HG02763 (cell line): ENCODE measurements at regions not wholly inside any gene's neighbourhood (a gene's known extent, or its start where the extent isn't known, plus 50 kb on each side); places are given as distances from the start of the nearest gene placed in this dataset.
"Not testable (repeated sequence)": the region's sequence is repeated elsewhere in the genome, so short reads cannot be mapped to it uniquely, and the experiment has no call there.

ENCODE experiments used
- ATAC-seq: cut with Tn5 transposase; IDR thresholded peaks from one replicate; pipeline ENCODE4 v1.9.1; 2021; ENCODE audit warnings: mild to moderate bottlenecking, moderate library complexity; ENCODE audit not compliant: unreplicated experiment

DNA sequence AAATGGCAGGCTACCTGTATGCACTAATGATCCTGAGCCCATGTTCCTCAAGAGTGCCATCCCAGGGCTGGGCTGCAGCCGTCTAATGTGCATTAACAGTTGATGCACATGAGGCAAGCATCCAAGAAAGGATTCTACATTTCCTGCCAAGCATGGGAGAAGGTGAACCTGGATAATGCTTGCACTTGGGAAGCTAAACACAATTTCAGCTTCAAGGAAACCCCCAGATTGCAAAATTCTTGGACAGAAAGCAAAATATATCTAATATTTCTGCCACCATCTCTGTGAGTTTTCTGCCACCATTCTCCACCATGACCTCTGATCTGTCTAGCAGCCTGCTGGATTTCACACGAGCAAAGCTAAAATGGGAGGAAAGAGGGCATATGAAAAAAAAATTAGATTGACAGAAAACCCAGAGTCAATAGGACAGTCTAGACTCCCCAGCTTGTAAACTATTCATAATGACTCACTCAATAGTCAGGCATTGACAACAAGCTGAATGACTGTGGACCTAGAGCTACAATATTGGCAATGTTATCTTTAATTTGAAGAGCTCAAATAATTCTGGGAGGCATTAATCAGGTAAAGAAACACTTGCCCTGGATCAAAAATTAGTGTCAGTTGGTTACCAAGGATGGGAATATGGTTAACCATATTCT, 91.9 kb upstream of the BCL2L14 start:
- no peak for ATAC-seq

DNA sequence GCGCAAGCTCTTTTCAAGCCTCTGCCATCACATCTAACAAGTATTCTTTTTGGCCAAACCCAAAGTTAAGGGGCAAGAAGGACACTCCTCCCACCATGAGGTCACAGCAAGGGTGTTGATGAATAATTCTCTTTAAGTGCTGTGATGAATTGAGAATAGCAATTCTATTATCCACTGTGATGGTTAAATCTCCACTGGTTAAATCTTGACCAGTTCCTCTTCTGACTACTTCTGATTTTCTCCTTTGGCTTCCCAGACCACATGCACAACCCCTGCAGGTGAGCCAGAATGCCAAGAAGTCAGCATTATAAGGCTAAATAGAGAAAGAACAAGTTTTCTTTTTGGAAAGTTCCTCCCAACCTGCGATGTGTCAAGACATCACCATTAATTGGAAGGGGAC, 90.6 kb upstream of the BCL2L14 start:
- ATAC-seq = no peak

DNA sequence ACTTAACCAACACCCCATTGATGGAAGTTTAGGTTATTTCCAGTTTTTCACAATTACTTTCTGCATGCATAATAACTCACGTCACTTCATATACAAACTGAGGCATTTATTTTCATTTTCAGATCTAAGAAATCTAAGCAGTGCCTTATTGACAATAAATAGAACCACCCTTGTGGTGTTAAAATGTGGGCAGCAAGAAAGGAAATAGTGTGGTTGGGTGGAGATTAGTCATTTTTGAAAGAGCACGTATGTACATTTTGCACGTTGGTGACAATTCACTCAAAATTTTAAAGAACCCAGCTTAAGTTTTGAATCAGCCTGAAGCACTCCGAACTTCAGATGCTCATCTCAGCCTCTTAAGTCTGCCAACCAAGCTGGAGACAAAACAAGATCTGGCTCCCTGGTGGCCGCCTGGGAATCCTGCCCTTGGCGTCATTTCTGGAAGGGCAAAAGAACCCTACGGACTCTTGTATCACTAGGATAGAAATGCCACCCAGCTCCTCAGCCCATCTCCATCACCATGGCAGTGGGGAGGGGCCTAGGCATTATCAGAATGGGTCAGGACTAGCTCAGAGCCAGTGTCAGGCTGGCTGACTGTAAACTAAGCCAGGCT, 89.5 kb upstream of the BCL2L14 start:
- ATAC-seq = peak; percentile 80

DNA sequence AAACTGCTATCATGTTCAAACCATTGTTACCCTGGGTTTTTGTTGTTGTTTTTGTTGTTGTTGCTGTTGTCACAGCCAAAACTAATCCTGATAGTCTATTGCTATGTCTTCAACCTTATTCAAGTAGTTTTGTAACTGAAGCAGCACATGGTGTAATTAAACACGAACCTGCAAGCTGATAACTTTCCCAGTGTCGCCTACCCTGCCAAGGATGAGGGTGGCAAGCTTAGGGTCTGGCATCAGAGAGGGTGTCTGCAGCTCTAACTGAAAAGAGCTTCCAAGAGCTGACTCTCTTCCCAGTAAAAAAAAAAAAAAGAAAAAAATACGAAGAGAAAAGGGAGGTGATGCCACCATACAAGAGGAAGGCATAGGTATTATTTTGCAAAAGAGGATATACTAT, 86.3 kb upstream of the BCL2L14 start:
- ATAC-seq = no peak

DNA sequence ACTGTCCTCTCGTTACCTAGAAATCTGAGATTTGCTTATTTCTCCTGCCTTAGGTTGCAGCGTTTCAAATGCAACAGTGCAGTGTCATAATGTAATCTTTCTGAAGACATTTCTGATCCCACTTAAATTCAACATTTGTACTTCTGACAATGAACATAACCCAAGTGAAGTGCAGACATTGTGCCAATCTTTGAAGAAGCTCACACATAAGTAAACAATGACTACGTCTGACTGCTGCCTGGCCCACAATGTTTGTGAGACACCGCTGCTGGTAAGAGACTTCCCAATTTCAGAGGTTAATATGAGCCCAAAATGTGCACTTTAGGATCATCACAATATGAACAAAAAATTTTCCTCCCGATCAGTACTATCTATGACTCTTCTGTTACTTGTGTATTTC, 84.6 kb upstream of the BCL2L14 start:
- ATAC-seq = no peak

DNA sequence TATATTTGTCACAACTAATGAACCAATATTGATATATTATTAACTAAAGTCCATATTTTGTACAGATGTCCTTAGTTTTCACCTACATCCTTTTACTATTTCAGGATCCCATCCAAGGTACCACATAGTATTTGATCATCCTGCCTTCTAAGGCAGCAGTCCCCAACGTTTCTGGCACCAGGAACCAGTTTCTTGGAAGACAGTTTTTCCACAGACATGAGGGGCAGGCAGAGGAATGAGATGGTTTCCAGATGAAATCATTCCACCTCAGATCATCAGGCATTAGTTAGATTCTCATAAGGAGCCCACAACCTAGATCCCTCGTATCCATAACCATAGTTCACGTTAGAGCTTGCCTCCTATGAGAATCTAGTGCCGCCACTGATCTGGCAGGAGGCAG, 82.8 kb upstream of the BCL2L14 start:
- ATAC-seq = no peak

DNA sequence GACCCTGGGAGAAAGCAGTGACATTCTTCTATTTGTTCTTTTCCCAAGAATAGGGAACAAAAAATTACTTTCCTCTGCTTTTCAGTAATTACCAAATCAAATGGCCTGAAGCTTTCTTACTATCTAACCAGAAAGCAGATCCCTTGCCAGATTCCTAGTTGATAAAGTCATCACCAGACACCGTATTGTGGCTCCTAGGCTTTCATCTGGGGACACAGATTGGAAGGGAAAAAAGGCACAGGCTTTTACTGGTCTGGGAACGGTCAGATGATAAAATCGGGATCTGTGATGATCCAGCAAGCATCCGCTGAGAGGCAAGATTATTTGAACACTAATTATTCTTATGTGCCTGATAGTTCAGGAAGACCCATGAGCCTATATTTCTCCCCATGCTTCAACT, 79.1 kb upstream of the BCL2L14 start:
- ATAC-seq = no peak

DNA sequence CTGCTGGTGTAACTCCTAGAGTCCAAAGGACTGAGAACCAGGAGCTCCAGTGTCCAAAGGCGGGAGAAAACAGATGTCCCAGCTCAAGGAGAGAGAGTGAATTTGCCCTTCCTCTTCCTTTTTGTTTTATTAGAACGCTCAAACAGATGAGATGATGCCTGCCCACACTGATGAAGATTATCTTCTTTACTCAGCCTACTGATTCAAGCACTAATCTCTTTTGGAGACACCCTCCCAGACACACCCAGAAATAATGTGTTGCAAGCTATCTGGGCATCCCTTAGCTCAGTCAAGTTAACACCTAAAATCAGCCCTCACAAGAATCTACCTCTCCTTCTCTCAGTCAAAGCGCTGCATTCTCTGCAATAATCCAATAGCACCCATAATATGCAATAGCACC, 78.2 kb upstream of the BCL2L14 start:
- no peak for ATAC-seq

DNA sequence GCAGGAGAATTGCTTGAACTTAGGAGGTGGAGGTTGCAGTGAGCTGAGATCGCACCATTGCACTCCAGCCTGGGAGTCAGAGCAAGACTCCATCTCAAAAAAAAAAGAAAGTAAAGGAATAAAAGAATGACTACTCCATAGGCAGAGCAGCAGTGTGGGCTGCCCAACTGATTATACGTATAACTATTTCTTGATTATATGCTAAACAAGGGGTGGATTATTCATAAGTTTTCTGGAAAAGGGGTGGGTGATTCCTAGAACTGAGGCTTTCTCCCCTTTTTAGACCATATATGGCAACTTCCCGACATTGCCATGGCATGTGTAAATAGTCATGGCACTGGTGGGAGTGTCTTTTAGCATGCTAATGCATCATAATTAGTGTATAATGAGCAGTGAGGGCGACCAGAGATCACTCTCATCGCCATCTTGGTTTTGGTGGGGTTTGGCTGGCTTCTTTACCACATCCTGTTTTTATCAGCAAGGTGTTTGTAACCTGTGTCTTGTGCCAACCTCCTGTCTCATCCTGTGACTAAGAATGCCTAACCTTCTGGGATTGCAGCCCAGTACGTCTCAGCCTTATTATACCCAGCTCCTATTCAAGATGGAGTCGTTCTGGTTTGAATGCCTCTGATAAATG, 72.3 kb upstream of the BCL2L14 start:
- not testable (repeated sequence) for ATAC-seq

DNA sequence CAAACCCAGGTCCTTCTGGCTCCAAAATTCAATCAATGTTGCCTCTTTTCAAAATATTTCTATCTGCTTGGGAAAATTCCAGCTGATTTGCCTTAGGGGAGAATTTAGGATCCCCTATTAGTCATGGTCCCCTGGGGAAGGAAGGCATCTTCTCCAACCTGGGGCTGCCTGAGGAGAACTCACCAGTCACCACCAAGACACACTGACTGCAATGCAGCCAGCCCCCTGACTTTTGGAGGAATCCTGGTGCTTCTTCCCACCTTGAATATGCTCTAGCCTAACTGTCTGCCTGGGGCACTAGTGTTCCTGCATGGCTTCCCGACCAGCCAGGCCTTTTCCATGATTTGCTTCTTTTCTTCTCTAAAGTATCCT, 71.8 kb upstream of the BCL2L14 start:
- no peak for ATAC-seq

DNA sequence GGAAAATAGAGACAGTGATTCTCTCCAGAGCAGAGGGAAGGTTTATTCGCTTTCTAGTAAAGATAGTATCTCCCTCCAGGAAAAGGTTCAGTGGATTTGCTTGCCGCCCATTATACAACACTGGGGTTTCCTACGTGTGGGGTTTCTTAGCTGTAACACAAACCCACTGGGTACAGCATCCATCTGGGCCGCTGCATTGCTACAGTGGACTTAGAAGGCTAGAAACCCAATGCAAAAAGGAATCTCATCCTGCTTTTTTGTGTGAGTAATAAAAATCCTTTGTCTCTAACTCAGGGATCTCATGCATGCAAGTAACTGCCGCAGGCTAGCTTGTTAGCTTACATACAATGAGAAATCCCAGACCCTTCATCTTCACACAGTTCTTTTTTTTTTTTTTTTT, 67.1 kb upstream of the BCL2L14 start:
- ATAC-seq = no peak

DNA sequence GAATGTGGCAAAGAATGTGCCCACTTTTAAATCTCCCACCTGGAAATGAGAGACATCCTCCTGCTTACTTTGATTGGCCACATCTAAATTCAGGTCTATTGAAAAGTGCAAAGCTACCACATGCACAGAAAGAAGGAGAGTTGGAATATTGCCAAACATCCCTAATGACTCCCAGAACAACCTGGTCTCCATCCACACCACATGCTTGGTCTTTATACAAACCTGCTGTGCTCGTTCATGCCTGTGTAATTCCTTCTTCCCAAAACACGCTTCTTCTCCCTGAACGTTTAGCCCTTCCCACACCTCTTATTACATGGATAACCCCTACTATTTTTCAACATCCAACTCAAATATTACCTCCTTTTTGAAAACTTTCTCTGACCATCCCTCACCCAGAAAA, 66.2 kb upstream of the BCL2L14 start:
- no peak for ATAC-seq

DNA sequence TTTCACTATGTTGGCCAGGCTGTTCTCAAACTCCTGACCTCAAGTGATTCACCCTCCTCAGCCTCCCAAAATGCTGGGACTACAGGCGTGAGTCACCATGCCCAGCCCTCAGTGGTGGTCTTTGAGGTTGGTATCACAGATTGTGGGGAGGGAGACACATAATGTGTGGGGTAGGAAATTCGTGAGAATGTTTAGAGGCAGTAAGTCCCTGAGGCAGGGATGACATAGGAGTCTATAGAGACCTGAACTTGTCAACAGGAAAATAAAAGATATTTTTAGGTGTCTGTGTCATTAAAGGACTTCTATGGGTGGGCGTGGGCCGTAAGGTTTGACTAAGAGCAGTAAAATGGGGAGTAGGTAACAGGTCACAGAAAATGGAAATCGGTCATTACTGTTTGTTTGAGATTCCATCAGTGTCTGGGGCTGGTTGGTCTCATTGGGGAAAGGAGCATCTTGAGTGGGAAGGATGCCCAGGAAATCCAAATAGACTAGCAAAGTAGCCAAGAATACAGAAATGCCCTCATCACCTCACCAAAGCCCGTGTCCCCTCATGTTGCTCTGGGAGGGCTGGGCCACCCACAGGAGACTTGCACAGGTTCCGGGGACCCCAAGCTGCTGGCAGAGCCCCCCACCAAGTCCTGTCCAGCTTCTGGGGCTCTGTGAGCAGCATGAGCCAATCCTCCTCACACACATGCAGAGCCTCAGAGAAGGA, 63.6 kb upstream of the BCL2L14 start:
- no peak for ATAC-seq

DNA sequence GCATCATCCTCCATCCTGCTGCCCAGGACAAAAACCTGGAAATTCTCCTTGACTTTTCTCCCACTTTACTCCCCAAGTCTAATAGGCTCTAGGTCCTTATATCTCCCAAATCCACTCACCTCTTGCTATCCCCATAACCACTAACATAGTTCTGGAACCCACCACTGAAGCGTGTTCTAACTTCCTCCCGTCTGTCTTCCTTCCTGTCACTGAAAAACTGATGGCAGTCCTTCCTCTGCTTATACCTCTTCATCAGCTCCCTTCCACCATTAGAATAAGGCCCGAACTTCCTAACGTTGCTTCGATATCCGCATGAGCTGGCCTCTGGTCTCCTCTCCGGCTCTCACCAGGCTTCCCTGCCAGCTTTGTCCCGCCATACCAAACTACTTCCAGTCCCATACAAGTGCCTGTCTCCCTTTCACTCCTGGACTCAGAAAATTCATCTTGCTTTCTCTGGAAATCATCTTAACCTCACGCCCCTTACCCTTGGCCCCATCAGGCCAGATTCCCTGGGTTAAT, 63.0 kb upstream of the BCL2L14 start:
- no peak for ATAC-seq

DNA sequence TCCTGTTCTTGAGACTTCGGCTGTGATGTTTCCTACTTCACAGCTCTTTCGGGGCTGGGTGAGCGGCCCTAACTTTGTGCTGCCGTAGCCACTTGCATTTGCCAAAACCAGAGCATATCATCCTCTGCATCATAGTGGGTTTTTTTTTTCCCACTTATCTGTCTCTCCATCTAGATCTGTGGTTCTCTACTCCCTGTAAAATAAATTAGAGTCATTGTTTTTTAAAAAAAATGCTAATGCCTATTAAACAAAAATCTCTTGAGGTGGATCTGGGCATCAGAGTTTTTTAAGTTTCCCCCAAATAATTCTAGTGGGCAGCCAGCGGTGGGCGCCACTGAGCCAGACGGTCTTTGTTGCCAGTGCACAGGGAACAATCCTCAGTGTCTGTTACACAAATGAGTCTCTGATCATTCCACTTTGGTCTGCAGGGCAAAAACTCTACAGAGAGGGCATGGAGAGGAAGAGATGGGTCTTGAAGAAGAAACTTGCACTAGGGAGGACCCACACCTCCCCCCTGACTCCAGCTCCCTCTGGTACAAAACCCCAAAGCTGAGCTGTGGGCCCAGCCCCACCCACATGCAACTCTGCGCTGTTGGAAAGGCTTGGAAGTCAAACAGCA, 62.4 kb upstream of the BCL2L14 start:
- ATAC-seq = no peak

DNA sequence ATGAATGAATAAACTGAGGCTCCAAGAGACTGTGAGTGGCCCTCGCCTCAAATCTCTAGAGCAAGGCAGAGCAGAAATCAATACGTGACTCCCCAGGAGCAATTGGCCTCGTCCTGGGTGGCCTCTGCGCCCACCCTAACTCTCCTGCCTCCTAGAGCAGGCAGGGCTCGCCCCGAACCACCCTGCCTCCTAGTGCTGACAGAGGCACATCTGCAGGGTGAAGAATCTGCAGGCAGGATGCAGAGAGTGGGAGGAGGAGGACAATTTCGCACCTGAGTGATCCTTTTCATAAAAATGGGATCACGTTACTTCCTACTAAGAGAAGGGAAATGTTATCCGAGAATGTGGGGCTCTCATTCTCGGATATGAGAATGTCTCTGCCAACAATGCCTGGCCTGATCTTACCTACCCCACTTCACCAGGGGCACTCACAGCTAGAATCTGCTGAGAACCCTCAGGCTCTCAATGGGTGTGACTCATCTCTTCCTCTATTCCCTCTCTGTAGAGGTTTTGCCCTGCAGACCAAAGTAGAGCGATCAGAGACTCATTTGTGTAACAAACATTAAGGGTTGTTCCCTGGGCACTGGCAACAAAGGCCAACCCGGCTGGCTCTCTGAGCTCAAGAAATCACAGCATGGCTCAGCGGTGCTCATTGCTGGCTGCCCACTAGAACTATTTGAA, 61.7 kb upstream of the BCL2L14 start:
- ATAC-seq = peak; percentile 41

DNA sequence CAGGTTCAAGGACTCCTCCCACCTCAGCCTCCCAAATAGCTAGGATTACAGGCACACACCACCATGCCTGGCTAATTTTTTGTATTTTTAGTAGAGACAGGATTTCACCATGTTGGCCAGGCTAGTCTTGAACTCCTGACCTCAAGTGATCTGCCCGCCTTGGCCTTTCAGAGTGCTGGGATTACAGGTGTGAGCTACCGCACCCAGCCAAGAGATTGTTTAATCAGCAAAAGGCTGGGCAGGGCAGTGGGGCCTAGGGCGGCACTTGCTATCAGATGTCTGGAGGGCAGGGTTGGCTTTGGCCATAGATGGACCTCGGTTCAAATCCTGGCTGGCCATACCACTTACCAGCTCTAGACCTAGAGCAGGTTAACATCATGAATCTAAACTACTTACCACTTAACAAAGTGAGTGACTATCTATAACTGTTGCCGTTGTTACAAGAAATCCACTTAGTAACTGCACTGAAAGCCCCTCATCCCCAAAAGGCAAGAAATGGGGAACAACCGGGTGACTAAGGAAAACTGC, 60.9 kb upstream of the BCL2L14 start:
- not testable (repeated sequence) for ATAC-seq

DNA sequence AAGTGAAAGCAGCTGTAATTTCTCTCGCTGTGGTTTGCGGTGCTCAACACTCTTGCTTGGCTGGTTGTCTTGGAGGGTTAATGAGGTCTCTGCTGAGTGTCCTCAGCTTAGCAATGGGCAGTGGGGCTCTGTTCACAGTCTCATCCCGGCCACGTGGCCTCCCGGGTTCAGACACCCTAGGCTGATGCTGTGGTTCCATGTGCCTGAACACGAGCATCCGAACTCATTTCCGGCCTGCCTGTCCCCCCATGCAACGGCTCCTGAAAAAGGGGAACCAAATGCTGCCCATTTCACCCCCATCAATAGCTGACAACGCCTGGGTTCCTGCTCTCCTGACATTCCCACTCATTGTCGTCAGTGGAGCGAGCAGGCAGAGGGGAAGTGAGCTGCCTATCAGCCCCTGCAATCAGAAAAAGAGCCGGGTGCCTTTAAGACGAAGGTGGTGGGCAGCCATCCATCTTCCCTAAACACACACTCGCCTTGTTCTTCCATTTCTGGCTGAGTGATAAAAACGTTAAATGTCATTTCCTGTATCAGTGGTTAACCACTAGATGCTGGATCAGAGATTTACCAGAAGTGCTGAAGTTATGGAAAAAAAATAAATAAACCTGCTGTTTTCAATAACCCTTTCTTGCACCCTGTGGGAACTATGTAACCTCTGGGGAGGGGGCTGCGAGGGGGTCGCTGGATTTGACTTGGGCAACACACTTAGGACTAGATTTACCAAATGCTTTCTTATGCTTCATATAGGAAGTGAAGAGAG, 60.3 kb upstream of the BCL2L14 start:
- peak; percentile 40 for ATAC-seq

DNA sequence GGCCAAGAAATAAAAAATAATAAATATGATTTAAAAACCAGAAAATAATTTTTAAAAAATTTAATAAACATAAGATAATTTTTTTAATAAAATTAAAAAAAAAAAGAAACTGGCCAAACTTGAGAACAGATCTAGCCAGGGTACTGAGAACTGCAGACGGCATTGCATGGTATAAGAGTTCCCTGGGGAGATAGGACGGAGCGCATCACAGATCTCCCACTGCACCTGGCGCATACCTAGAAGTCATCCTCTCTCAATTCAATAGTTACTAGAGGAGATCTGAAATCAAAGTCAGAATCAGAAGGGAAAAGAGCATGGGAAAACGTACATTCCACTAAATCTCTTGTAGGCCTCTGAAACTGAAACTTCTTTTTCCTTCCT, 58.9 kb upstream of the BCL2L14 start:
- no peak for ATAC-seq
